HG02763 (cell line): ENCODE measurements at regions not wholly inside any gene's neighbourhood (a gene's known extent, or its start where the extent isn't known, plus 50 kb on each side); places are given as distances from the start of the nearest gene placed in this dataset.

Experiments used
- ATAC-seq: cut with Tn5 transposase; IDR thresholded peaks from one replicate; pipeline ENCODE4 v1.9.1; 2021; ENCODE audit warnings: mild to moderate bottlenecking, moderate library complexity; ENCODE audit not compliant: unreplicated experiment

- peak; percentile 39 for ATAC-seq
Observed at GRCh38 chr6:26196846-26197635, 109.8 kb downstream of the HFE start.

GRCh38 chr6:26197636-26197932 lies 110.4 kb downstream of the HFE start:
- no peak for ATAC-seq

GRCh38 chr6:26197933-26198721 lies 110.9 kb downstream of the HFE start:
- no peak for ATAC-seq

GRCh38 chr6:26198722-26199056 lies 111.5 kb downstream of the HFE start:
- ATAC-seq: no peak

GRCh38 chr6:26199057-26199772 lies 112.0 kb downstream of the HFE start:
- peak; percentile 53 for ATAC-seq

GRCh38 chr6:26199773-26200764 lies 112.8 kb downstream of the HFE start:
- ATAC-seq: no peak

- ATAC-seq: no peak
Observed at GRCh38 chr6:26200918-26201721, 113.9 kb downstream of the HFE start.

- ATAC-seq: no peak
Observed at GRCh38 chr6:26202201-26202611, 115.0 kb downstream of the HFE start.

GRCh38 chr6:26202811-26203583 lies 115.8 kb downstream of the HFE start:
- ATAC-seq: no peak

GRCh38 chr6:26204332-26205160 lies 117.3 kb downstream of the HFE start:
- ATAC-seq: peak; percentile 60

- peak; percentile 49 for ATAC-seq
Observed at GRCh38 chr6:26205161-26205624, 118.0 kb downstream of the HFE start.

- no peak for ATAC-seq
Observed at GRCh38 chr6:26205625-26206574, 118.7 kb downstream of the HFE start.

GRCh38 chr6:26206868-26207801 lies 119.9 kb downstream of the HFE start:
- no peak for ATAC-seq

GRCh38 chr6:26211963-26212362 lies 124.7 kb downstream of the HFE start:
- no peak for ATAC-seq

GRCh38 chr6:26213334-26214075 lies 126.3 kb downstream of the HFE start:
- no peak for ATAC-seq
